Right lobe of liver (tissue), 4 donors: ENCODE measurements at regions not wholly inside any gene's neighbourhood (a gene's known extent, or its start where the extent isn't known, plus 50 kb on each side); places are given as distances from the start of the nearest gene placed in this dataset.

ENCODE experiments used
- POLR2A ChIP-seq: fragments of 450-650 bp; IDR thresholded peaks from one replicate; pipeline ENCODE4 v1.6.1; 2017; ENCODE audit warnings: antibody characterized with exemption, mild to moderate bottlenecking
- TF ChIP-seq, protein P1 (sequence below), 4 donors: fragments of 200-600 bp in 3 of 4; fragments of 450-650 bp in 1 of 4; IDR thresholded peaks; one replicate each; pipeline versions ENCODE4 v1.5.1 to v1.8.0; 2016 to 2022; ENCODE audit warnings: antibody characterized with exemption in 4 of 4, mild to moderate bottlenecking in 2 of 4
- donor health status: DM: no; HTN: no; CAD: no.
- donor health status: DM: no; HTN: no; CAD: no.
- donor health status: DM: no; HTN: yes; CAD: no.

DNA sequence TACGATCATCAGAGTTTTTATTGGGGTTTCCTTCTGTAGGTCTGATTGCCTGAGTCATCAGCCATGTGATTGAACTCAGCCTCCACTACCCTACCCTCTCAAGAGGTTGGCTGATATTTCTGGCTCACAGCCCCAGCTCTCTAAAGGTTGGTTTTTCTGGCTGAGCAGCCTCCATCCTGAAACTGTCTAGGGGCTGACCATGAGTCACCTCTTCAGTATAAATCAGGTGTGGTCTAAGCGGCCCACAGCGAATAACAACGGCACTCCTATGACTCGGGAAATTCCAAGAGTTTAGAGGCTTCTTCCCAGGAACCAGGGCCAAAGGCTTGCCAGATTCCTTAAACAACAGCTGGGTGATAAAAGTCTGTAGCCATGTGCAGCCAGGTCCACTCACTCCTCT, 115.5 kb downstream of the SOD2 start:
- TF ChIP-seq, protein P1, sequence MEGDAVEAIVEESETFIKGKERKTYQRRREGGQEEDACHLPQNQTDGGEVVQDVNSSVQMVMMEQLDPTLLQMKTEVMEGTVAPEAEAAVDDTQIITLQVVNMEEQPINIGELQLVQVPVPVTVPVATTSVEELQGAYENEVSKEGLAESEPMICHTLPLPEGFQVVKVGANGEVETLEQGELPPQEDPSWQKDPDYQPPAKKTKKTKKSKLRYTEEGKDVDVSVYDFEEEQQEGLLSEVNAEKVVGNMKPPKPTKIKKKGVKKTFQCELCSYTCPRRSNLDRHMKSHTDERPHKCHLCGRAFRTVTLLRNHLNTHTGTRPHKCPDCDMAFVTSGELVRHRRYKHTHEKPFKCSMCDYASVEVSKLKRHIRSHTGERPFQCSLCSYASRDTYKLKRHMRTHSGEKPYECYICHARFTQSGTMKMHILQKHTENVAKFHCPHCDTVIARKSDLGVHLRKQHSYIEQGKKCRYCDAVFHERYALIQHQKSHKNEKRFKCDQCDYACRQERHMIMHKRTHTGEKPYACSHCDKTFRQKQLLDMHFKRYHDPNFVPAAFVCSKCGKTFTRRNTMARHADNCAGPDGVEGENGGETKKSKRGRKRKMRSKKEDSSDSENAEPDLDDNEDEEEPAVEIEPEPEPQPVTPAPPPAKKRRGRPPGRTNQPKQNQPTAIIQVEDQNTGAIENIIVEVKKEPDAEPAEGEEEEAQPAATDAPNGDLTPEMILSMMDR (IDR thresholded peaks at IDR 0.05), result no peak
- TF ChIP-seq POLR2A, result no peak
